ENCODE measurements at regions not wholly inside any gene's neighbourhood (a gene's known extent, or its start where the extent isn't known, plus 50 kb on each side); places are given as distances from the start of the nearest gene placed in this dataset.

- TF ChIP-seq CTCF (IDR thresholded peaks at IDR 0.05; ENCODE audit: extremely low read depth in 1 of 2, insufficient read depth in 1 of 2, low read depth in 1 of 2, low read length in 2 of 2) = no peak
- TF ChIP-seq FOS (IDR thresholded peaks at IDR 0.05; ENCODE audit: borderline replicate concordance, insufficient read depth, low read length) = no peak
- no peak for TF ChIP-seq EZH2 (IDR thresholded peaks at IDR 0.05; ENCODE audit: borderline replicate concordance, low read depth, low read length, severe bottlenecking)
- TF ChIP-seq MAX (IDR thresholded peaks at IDR 0.05; ENCODE audit: insufficient read depth, insufficient read length) = no peak
These were observed 83.6 kb upstream of the STX18 start for GRCh38 chr4:4625488-4625887.

Measured in endothelial cell of umbilical vein (primary cell).